H9 (cell line): ENCODE measurements at regions not wholly inside any gene's neighbourhood (a gene's known extent, or its start where the extent isn't known, plus 50 kb on each side); places are given as distances from the start of the nearest gene placed in this dataset.

Experiments
- DNase-seq: peaks from one replicate; pipeline ENCODE4 v3.0.0-alpha.2; 2017
- H2AFZ ChIP-seq: one replicate; pipeline ENCODE4 v1.6.1; 2013; ENCODE audit warnings: mild to moderate bottlenecking, low read length, control low read depth, moderate library complexity
- H2AK5ac ChIP-seq: 2 replicates; pipeline ENCODE4 v1.6.1; 2013; ENCODE audit warnings: low read length, control low read depth, mixed read lengths; ENCODE audit not compliant: insufficient read length
- H2BK120ac ChIP-seq: one replicate; pipeline ENCODE4 v1.6.1; 2013; ENCODE audit warnings: low read depth, mild to moderate bottlenecking, low read length, control low read depth, inconsistent platforms; ENCODE audit not compliant: poor library complexity, severe bottlenecking
- H2BK12ac ChIP-seq: 2 replicates; pipeline ENCODE4 v1.6.1; 2013; ENCODE audit warnings: low read length, control low read depth, mixed read lengths, low read depth; ENCODE audit not compliant: insufficient read length
- H2BK15ac ChIP-seq: 2 replicates; pipeline ENCODE4 v1.6.1; 2013; ENCODE audit warnings: low read depth, low read length, control low read depth
- H2BK20ac ChIP-seq: one replicate; pipeline ENCODE4 v1.6.1; 2013; ENCODE audit warnings: low read depth, mild to moderate bottlenecking, low read length, control low read depth, inconsistent platforms; ENCODE audit not compliant: poor library complexity, severe bottlenecking
- H2BK5ac ChIP-seq: 2 replicates; pipeline ENCODE4 v1.6.1; 2013; ENCODE audit warnings: low read length, control low read depth, mixed read lengths; ENCODE audit not compliant: insufficient read length
- H3K14ac ChIP-seq: 2 replicates; pipeline ENCODE4 v1.6.1; 2013; ENCODE audit warnings: low read length, control low read depth; ENCODE audit not compliant: insufficient read depth
- H3K18ac ChIP-seq: 2 replicates; pipeline ENCODE4 v1.6.1; 2013; ENCODE audit warnings: low read depth, mild to moderate bottlenecking, mixed read lengths, low read length, control low read depth; ENCODE audit not compliant: insufficient read length
- H3K23ac ChIP-seq: 2 replicates; pipeline ENCODE4 v1.6.1; 2013; ENCODE audit warnings: low read length, control low read depth, mixed read lengths, low read depth; ENCODE audit not compliant: insufficient read length
- H3K23me2 ChIP-seq: 2 replicates; pipeline ENCODE4 v1.6.1; 2013; ENCODE audit warnings: low read depth, mild to moderate bottlenecking, mixed read lengths, low read length, control low read depth; ENCODE audit not compliant: insufficient read length, poor library complexity, severe bottlenecking
- H3K27ac ChIP-seq: 2 replicates; pipeline ENCODE4 v1.5.1; 2013; ENCODE audit warnings: low read length, control low read depth, mixed read lengths, low read depth; ENCODE audit not compliant: insufficient read length
- H3K27me3 ChIP-seq: 2 replicates; pipeline ENCODE4 v1.6.1; 2013; ENCODE audit warnings: low read length, control low read depth, inconsistent platforms; ENCODE audit not compliant: insufficient read depth
- H3K4ac ChIP-seq: 2 replicates; pipeline ENCODE4 v1.6.1; 2013; ENCODE audit warnings: low read depth, mild to moderate bottlenecking, control low read depth, inconsistent platforms, low read length, moderate library complexity
- H3K4me1 ChIP-seq: 2 replicates; pipeline ENCODE4 v1.6.1; 2013; ENCODE audit warnings: low read length, control low read depth, inconsistent platforms; ENCODE audit not compliant: insufficient read depth
- H3K4me2 ChIP-seq: 2 replicates; pipeline ENCODE4 v1.6.1; 2013; ENCODE audit warnings: low read length, control low read depth, mixed read lengths; ENCODE audit not compliant: insufficient read length, insufficient read depth
- H3K56ac ChIP-seq: 2 replicates; pipeline ENCODE4 v1.6.1; 2013; ENCODE audit warnings: low read depth, mild to moderate bottlenecking, mixed read lengths, low read length, control low read depth; ENCODE audit not compliant: insufficient read length
- H3K79me1 ChIP-seq: 2 replicates; pipeline ENCODE4 v1.6.1; 2013; ENCODE audit warnings: low read depth, mild to moderate bottlenecking, moderate library complexity, low read length, control low read depth, inconsistent platforms; ENCODE audit not compliant: insufficient read depth, poor library complexity, severe bottlenecking
- H3K79me2 ChIP-seq: 2 replicates; pipeline ENCODE4 v1.6.1; 2013; ENCODE audit warnings: low read length, control low read depth, inconsistent platforms; ENCODE audit not compliant: insufficient read depth
- H3K9ac ChIP-seq: 2 replicates; pipeline ENCODE4 v1.6.1; 2013; ENCODE audit warnings: low read length, control low read depth, mixed read lengths; ENCODE audit not compliant: insufficient read length; ENCODE audit errors: extremely low read depth
- H3K9me3 ChIP-seq: one replicate; pipeline ENCODE4 v1.6.1; 2013; ENCODE audit warnings: low read depth, low read length, inconsistent platforms; ENCODE audit not compliant: control insufficient read depth
- H3T11ph ChIP-seq: one replicate; pipeline ENCODE4 v1.6.1; 2013; ENCODE audit warnings: mild to moderate bottlenecking, low read length, control low read depth, inconsistent platforms
- H4K20me1 ChIP-seq: one replicate; pipeline ENCODE4 v1.6.1; 2013; ENCODE audit not compliant: control insufficient read depth, insufficient read length, insufficient read depth
- H4K5ac ChIP-seq: 2 replicates; pipeline ENCODE4 v1.6.1; 2013; ENCODE audit warnings: low read depth, mild to moderate bottlenecking, mixed read lengths, low read length, control low read depth; ENCODE audit not compliant: insufficient read length
- H4K8ac ChIP-seq: replicated peaks from 2 replicates; pipeline ENCODE4 v1.6.1; 2013; ENCODE audit warnings: low read length, control low read depth, mixed read lengths, low read depth; ENCODE audit not compliant: insufficient read length
- H4K91ac ChIP-seq: 2 replicates; pipeline ENCODE4 v1.6.1; 2013; ENCODE audit warnings: low read depth, mild to moderate bottlenecking, moderate library complexity, mixed read lengths, low read length, control low read depth; ENCODE audit not compliant: insufficient read length
- H3K27ac Mint-ChIP-seq, 3 experiments: 2 replicates in 2 of 3; 3 replicates in 1 of 3; pipeline ENCODE4 v1.8.0; 2020 to 2021; ENCODE audit warnings: mixed read lengths in 3 of 3, mild to moderate bottlenecking in 1 of 3, moderate library complexity in 1 of 3
- H3K27me3 Mint-ChIP-seq: 2 replicates; pipeline ENCODE4 v1.8.0; 2021; ENCODE audit warnings: low read depth, mild to moderate bottlenecking, moderate library complexity, mixed read lengths
- H3K36me3 Mint-ChIP-seq, 3 experiments: 2 replicates in 2 of 3; 3 replicates in 1 of 3; pipeline ENCODE4 v1.8.0; 2020 to 2021; ENCODE audit warnings: low read depth in 3 of 3, mixed read lengths in 3 of 3; ENCODE audit not compliant: insufficient read depth in 1 of 3
- H3K4me1 Mint-ChIP-seq, 2 experiments: 2 replicates each; pipeline ENCODE4 v1.8.0; 2020; ENCODE audit warnings: mixed read lengths in 2 of 2
- H3K4me3 Mint-ChIP-seq, 2 experiments: 2 replicates in 1 of 2; 3 replicates in 1 of 2; pipeline ENCODE4 v1.8.0; 2020 to 2021; ENCODE audit warnings: mild to moderate bottlenecking in 2 of 2, mixed read lengths in 2 of 2, moderate library complexity in 1 of 2
- H3K9me3 Mint-ChIP-seq, 2 experiments: 2 replicates in 1 of 2; 3 replicates in 1 of 2; pipeline ENCODE4 v1.8.0; 2020; ENCODE audit warnings: mild to moderate bottlenecking in 2 of 2, mixed read lengths in 2 of 2, moderate library complexity in 1 of 2
- CTCF ChIP-seq: fragments of 200-600 bp; sonication (generic); conservative IDR thresholded peaks from 3 replicates; pipeline ENCODE4 v1.8.0; 2021; ENCODE audit warnings: antibody characterized with exemption, mild to moderate bottlenecking
- WGBS: extraction: QIAGEN DNeasy Blood & Tissue Kit; methylation state at CpG from one replicate; pipeline ENCODE4 v1.1.7; 2013; ENCODE audit warnings: missing lambda C conversion rate, low lambda C conversion rate, mixed read lengths; ENCODE audit not compliant: insufficient read length; ENCODE audit errors: extremely low coverage; 5-methylcytosine and 5-hydroxymethylcytosine counted together

GRCh38 chr1:13952985-13953384, 253.0 kb downstream of the PRDM2 start:
- H4K20me1 ChIP-seq = no peaks in the 10 kb centered on the region
- no peaks in the 10 kb centered on the region for H3K79me2 ChIP-seq
- H3T11ph ChIP-seq = no peak overlapping the region
- WGBS = no CpG with 5 or more reads among the region's 5 CpGs
- no peaks in the 10 kb centered on the region for H3K79me1 ChIP-seq
- H2AK5ac ChIP-seq = no peak overlapping the region
- Mint-ChIP-seq H3K36me3 (no peaks in the 10 kb centered on the region), H3K9me3 (no peaks in the 10 kb centered on the region), H3K4me3 (no peak overlapping the region), H3K4me1 (peaks cover 32 to 35% of the 10 kb centered on the region in 2 experiments), H3K27ac (no peak overlapping the region), H3K27me3 (peaks cover 13% of the 10 kb centered on the region)
- no peak overlapping the region for H2AFZ ChIP-seq
- no peak for TF ChIP-seq CTCF
- no peak overlapping the region for H3K4ac ChIP-seq
- H3K27ac ChIP-seq = no peak overlapping the region
- DNase-seq = no peak
- no peak overlapping the region for H2BK5ac ChIP-seq
- no peaks in the 10 kb centered on the region for H3K9me3 ChIP-seq
- H4K8ac ChIP-seq = no peak overlapping the region
- H3K4me2 ChIP-seq = no peak overlapping the region
- H3K23me2 ChIP-seq = no peaks in the 10 kb centered on the region
- H3K23ac ChIP-seq = no peak overlapping the region
- no peak overlapping the region for H2BK12ac ChIP-seq
- H3K56ac ChIP-seq = no peak overlapping the region
- H2BK20ac ChIP-seq = no peak overlapping the region
- no peak overlapping the region for H3K9ac ChIP-seq
- no peaks in the 10 kb centered on the region for H3K4me1 ChIP-seq
- H2BK120ac ChIP-seq = no peak overlapping the region
- no peak overlapping the region for H2BK15ac ChIP-seq
- H3K14ac ChIP-seq = no peak overlapping the region
- H4K91ac ChIP-seq = no peak overlapping the region
- no peak overlapping the region for H3K18ac ChIP-seq
- no peak overlapping the region for H4K5ac ChIP-seq
- H3K27me3 ChIP-seq = no peaks in the 10 kb centered on the region
